Keratinocyte (primary cell): ENCODE measurements at regions not wholly inside any gene's neighbourhood (a gene's known extent, or its start where the extent isn't known, plus 50 kb on each side); places are given as distances from the start of the nearest gene placed in this dataset.

Source experiments
- DNase-seq: peaks from one replicate; pipeline ENCODE4 v3.0.0-alpha.2; 2011; ENCODE audit warnings: low read depth, missing footprints, low spot score
- FAIRE-seq: peaks from 2 replicates; lab custom pipeline; 2011; peaks lifted over from hg19 to GRCh38; lab: Jason Lieb, UNC
- H2AFZ ChIP-seq: 2 replicates; pipeline ENCODE4 v1.6.0; 2012; ENCODE audit warnings: low read length, control low read depth, inconsistent platforms; ENCODE audit not compliant: control insufficient read depth
- H3K27ac ChIP-seq: 2 replicates; pipeline ENCODE4 v1.5.1; 2011; ENCODE audit warnings: low read length; ENCODE audit not compliant: control insufficient read depth, insufficient read depth
- H3K27me3 ChIP-seq: 3 replicates; pipeline ENCODE4 v1.6.0; 2011; ENCODE audit warnings: low read length; ENCODE audit not compliant: control insufficient read depth, insufficient read depth; ENCODE audit errors: extremely low read depth
- H3K36me3 ChIP-seq, 2 experiments: 2 replicates in 1 of 2; 3 replicates in 1 of 2; pipeline ENCODE4 v1.5.1; 2011; ENCODE audit warnings: low read length in 2 of 2, mild to moderate bottlenecking in 1 of 2; ENCODE audit not compliant: control insufficient read depth in 2 of 2, insufficient read depth in 2 of 2; ENCODE audit errors: extremely low read depth in 1 of 2
- H3K4me1 ChIP-seq: 3 replicates; pipeline ENCODE4 v1.5.1; 2011; ENCODE audit warnings: low read length; ENCODE audit not compliant: control insufficient read depth, insufficient read depth; ENCODE audit errors: extremely low read depth
- H3K4me2 ChIP-seq: 3 replicates; pipeline ENCODE4 v1.6.0; 2011; ENCODE audit warnings: low read depth, low read length; ENCODE audit not compliant: control insufficient read depth, insufficient read depth; ENCODE audit errors: extremely low read depth
- H3K4me3 ChIP-seq, 3 experiments: fragments of 200-600 bp in 1 of 3; sonication (generic) in 1 of 3; 2 replicates in 2 of 3; 3 replicates in 1 of 3; pipeline ENCODE4 v1.5.1; 2011 to 2016; ENCODE audit warnings: low read length in 3 of 3, mild to moderate bottlenecking in 3 of 3, control low read depth in 2 of 3, inconsistent platforms in 1 of 3, low read depth in 1 of 3, mixed read lengths in 1 of 3, mixed run types in 1 of 3, moderate library complexity in 1 of 3; ENCODE audit not compliant: control insufficient read depth in 2 of 3, insufficient read depth in 2 of 3; ENCODE audit errors: extremely low read depth in 1 of 3
- H3K79me2 ChIP-seq: 2 replicates; pipeline ENCODE4 v1.6.0; 2012; ENCODE audit warnings: low read length; ENCODE audit not compliant: control insufficient read depth, insufficient read depth
- H3K9ac ChIP-seq: 3 replicates; pipeline ENCODE4 v1.6.0; 2011; ENCODE audit warnings: low read length; ENCODE audit not compliant: control insufficient read depth, insufficient read depth; ENCODE audit errors: extremely low read depth
- H3K9me1 ChIP-seq: 3 replicates; pipeline ENCODE4 v1.6.0; 2011; ENCODE audit warnings: low read length; ENCODE audit not compliant: control insufficient read depth, insufficient read depth; ENCODE audit errors: extremely low read depth
- H3K9me3 ChIP-seq: 2 replicates; pipeline ENCODE4 v1.5.1; 2012; ENCODE audit warnings: low read depth, low read length; ENCODE audit not compliant: control insufficient read depth
- H4K20me1 ChIP-seq: 3 replicates; pipeline ENCODE4 v1.6.0; 2011; ENCODE audit warnings: low read length; ENCODE audit not compliant: control insufficient read depth, insufficient read depth; ENCODE audit errors: extremely low read depth
- EZH2 ChIP-seq: IDR thresholded peaks from one replicate; pipeline ENCODE4 v1.6.1; 2012; ENCODE audit warnings: inconsistent platforms, mild to moderate bottlenecking, low read length, moderate library complexity
- dilution Hi-C: fragments of 300-500 bp; cut with MboI; formaldehyde crosslinking; loops from one replicate; pipeline ENCODE4 v1.7.0; 2020; ENCODE audit warnings: low sequenced_read_pairs; ENCODE audit not compliant: extremely low pct_ligation_motif_present
- TF ChIP-seq, protein P1 (sequence below), 3 experiments: IDR thresholded peaks in 1 of 3; conservative IDR thresholded peaks in 1 of 3; optimal IDR thresholded peaks in 1 of 3; 2 replicates in 2 of 3; 3 replicates in 1 of 3; pipeline versions ENCODE3 to v1.5.1; 2011; ENCODE audit warnings: low read length in 3 of 3, mild to moderate bottlenecking in 3 of 3, moderate library complexity in 2 of 3, control low read depth in 1 of 3, inconsistent platforms in 1 of 3; ENCODE audit not compliant: insufficient read depth in 2 of 3; ENCODE audit errors: extremely low read depth in 1 of 3

DNA sequence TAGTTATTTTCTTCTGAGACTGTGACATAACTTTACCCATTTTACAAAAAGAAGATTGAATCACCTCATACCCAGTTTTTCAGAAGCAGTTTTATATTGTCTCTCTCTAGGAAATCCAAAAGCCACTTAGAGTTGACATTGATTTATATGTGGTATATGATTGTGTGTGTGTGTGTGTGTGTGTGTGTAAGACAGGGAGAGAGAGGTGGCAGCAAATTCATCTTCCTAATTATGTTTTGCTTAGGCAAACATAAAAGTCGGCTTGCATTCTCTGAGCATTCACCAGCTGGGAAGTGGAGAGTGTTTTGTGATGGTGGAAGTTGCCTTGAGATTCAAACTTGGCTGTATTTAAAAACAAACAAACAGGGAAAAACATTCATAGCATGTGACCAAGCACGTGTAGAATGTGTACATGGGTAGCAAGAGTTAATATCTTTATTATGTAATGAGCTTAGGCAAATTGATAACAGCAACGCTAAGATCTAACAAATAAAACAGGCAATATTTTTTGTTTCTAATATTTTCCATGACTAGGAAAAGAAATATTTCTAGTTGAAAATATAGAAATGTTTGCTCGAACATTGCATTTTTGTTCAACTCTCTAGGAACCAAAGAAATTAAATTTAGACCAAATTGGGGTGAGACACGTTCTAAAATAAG lies 64.4 kb upstream of the IGF1R start:
- DNase-seq = no peak
- no peak overlapping the region for H3K4me2 ChIP-seq
- dilution Hi-C loops = no loop called here
- H3K36me3 ChIP-seq = no peaks in the 10 kb centered on the region
- no peak overlapping the region for H3K27ac ChIP-seq
- TF ChIP-seq EZH2 = peak; percentile 25
- TF ChIP-seq, protein P1, sequence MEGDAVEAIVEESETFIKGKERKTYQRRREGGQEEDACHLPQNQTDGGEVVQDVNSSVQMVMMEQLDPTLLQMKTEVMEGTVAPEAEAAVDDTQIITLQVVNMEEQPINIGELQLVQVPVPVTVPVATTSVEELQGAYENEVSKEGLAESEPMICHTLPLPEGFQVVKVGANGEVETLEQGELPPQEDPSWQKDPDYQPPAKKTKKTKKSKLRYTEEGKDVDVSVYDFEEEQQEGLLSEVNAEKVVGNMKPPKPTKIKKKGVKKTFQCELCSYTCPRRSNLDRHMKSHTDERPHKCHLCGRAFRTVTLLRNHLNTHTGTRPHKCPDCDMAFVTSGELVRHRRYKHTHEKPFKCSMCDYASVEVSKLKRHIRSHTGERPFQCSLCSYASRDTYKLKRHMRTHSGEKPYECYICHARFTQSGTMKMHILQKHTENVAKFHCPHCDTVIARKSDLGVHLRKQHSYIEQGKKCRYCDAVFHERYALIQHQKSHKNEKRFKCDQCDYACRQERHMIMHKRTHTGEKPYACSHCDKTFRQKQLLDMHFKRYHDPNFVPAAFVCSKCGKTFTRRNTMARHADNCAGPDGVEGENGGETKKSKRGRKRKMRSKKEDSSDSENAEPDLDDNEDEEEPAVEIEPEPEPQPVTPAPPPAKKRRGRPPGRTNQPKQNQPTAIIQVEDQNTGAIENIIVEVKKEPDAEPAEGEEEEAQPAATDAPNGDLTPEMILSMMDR (optimal IDR thresholded peaks at IDR 0.05 in 1 of 3, IDR thresholded peaks at IDR 0.05 in 1 of 3, conservative IDR thresholded peaks at IDR 0.05 in 1 of 3; ENCODE audit: extremely low read depth in 1 of 3, insufficient read depth in 2 of 3, low read length in 3 of 3) = no peak
- H3K9me1 ChIP-seq = no peaks in the 10 kb centered on the region
- no peak overlapping the region for H3K4me3 ChIP-seq
- no peaks in the 10 kb centered on the region for H3K4me1 ChIP-seq
- no peaks in the 10 kb centered on the region for H3K79me2 ChIP-seq
- H3K9me3 ChIP-seq = no peaks in the 10 kb centered on the region
- no peaks in the 10 kb centered on the region for H4K20me1 ChIP-seq
- H3K27me3 ChIP-seq = peaks cover 28% of the 10 kb centered on the region
- FAIRE-seq = no peak
- H3K9ac ChIP-seq = no peak overlapping the region
- H2AFZ ChIP-seq = no peak overlapping the region

DNA sequence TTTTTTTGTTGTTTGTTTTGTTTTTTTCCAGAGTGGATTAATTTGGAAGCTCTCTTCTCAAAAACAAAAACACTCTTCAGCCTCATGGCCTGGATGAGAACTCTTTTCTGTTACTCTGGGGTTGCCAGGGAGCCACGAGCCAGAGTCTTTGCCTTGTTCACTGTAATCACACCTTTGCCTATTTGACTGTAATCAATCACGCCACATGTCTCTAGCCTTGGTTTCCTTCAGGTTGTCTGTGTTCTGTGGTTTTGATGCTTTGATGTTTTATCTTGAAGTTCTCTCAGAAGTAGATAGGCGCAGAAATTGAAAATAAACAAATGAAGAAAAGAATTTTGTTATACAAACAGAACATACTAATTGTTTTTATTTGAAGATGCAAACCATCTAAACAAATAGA lies 62.3 kb upstream of the IGF1R start:
- DNase-seq = no peak
- H3K9me3 ChIP-seq = no peaks in the 10 kb centered on the region
- H3K4me1 ChIP-seq = no peaks in the 10 kb centered on the region
- H3K79me2 ChIP-seq = no peaks in the 10 kb centered on the region
- no peak overlapping the region for H3K4me3 ChIP-seq
- TF ChIP-seq, protein P1 (optimal IDR thresholded peaks at IDR 0.05 in 1 of 3, IDR thresholded peaks at IDR 0.05 in 1 of 3, conservative IDR thresholded peaks at IDR 0.05 in 1 of 3; ENCODE audit: extremely low read depth in 1 of 3, insufficient read depth in 2 of 3, low read length in 3 of 3) = no peak
- TF ChIP-seq EZH2 = no peak
- H3K9ac ChIP-seq = no peak overlapping the region
- no peak overlapping the region for H2AFZ ChIP-seq
- no peak for FAIRE-seq
- peaks cover 28% of the 10 kb centered on the region for H3K27me3 ChIP-seq
- H3K27ac ChIP-seq = no peak overlapping the region
- H3K9me1 ChIP-seq = no peaks in the 10 kb centered on the region
- H3K36me3 ChIP-seq = no peaks in the 10 kb centered on the region
- no peak overlapping the region for H3K4me2 ChIP-seq
- H4K20me1 ChIP-seq = no peaks in the 10 kb centered on the region
- dilution Hi-C loops = no loop called here
